Astrocyte (in vitro differentiated cells and primary cell): ENCODE measurements at regions not wholly inside any gene's neighbourhood (a gene's known extent, or its start where the extent isn't known, plus 50 kb on each side); places are given as distances from the start of the nearest gene placed in this dataset.

Experiments
- CTCF ChIP-seq: IDR thresholded peaks from 2 replicates; pipeline ENCODE4 v1.5.1; 2011; ENCODE audit warnings: low read depth, mild to moderate bottlenecking, inconsistent platforms, low read length, moderate library complexity; ENCODE audit not compliant: insufficient read depth
- EZH2 ChIP-seq: IDR thresholded peaks from 2 replicates; pipeline ENCODE4 v1.6.1; 2012; ENCODE audit warnings: mild to moderate bottlenecking, low read length, inconsistent platforms; ENCODE audit not compliant: insufficient read depth

GRCh38 chr7:109318136-109318535, 748.5 kb downstream of the DNAJB9 start:
- no peak for TF ChIP-seq CTCF
- no peak for TF ChIP-seq EZH2
